NCI-H2196 treated with DMSO at 0.1 percent for 48 hours (cell line): ENCODE measurements at regions not wholly inside any gene's neighbourhood (a gene's known extent, or its start where the extent isn't known, plus 50 kb on each side); places are given as distances from the start of the nearest gene placed in this dataset.
"Not testable (repeated sequence)": the region's sequence is repeated elsewhere in the genome, so short reads cannot be mapped to it uniquely, and the experiment has no call there.

ENCODE experiments used
- DNase-seq: peaks from one replicate; lab custom pipeline; 2025; ENCODE audit not compliant: unreplicated experiment; lab: John Stamatoyannopoulos, UW

GRCh38 chr17:71495420-71495819, 625.4 kb upstream of the SOX9 start:
- no peak for DNase-seq

- DNase-seq = no peak
Observed at GRCh38 chr17:71496552-71496951, 624.3 kb upstream of the SOX9 start.

GRCh38 chr17:71500761-71501555, 619.9 kb upstream of the SOX9 start:
- DNase-seq = no peak

- no peak for DNase-seq
Observed at GRCh38 chr17:71501711-71502110, 619.1 kb upstream of the SOX9 start.

- no peak for DNase-seq
Observed at GRCh38 chr17:71502443-71502842, 618.4 kb upstream of the SOX9 start.

GRCh38 chr17:71503710-71504465, 616.9 kb upstream of the SOX9 start:
- no peak for DNase-seq

GRCh38 chr17:71505200-71505599, 615.6 kb upstream of the SOX9 start:
- no peak for DNase-seq

- no peak for DNase-seq
Observed at GRCh38 chr17:71505981-71506380, 614.8 kb upstream of the SOX9 start.

- DNase-seq = no peak
Observed at GRCh38 chr17:71511266-71511995, 609.4 kb upstream of the SOX9 start.

GRCh38 chr17:71513725-71514124, 607.1 kb upstream of the SOX9 start:
- DNase-seq = not testable (repeated sequence)

GRCh38 chr17:71516149-71516548, 604.7 kb upstream of the SOX9 start:
- no peak for DNase-seq

- no peak for DNase-seq
Observed at GRCh38 chr17:71519285-71519684, 601.5 kb upstream of the SOX9 start.

- DNase-seq = no peak
Observed at GRCh38 chr17:71521724-71522123, 599.1 kb upstream of the SOX9 start.

- no peak for DNase-seq
Observed at GRCh38 chr17:71522383-71522782, 598.4 kb upstream of the SOX9 start.

- no peak for DNase-seq
Observed at GRCh38 chr17:71527311-71527710, 593.5 kb upstream of the SOX9 start.

GRCh38 chr17:71528210-71528609, 592.6 kb upstream of the SOX9 start:
- DNase-seq = no peak

- no peak for DNase-seq
Observed at GRCh38 chr17:71530248-71530647, 590.6 kb upstream of the SOX9 start.

- no peak for DNase-seq
Observed at GRCh38 chr17:71535321-71535720, 585.5 kb upstream of the SOX9 start.

GRCh38 chr17:71546419-71546818, 574.4 kb upstream of the SOX9 start:
- no peak for DNase-seq

- DNase-seq = no peak
Observed at GRCh38 chr17:71547904-71548303, 572.9 kb upstream of the SOX9 start.

GRCh38 chr17:71548540-71549190, 572.2 kb upstream of the SOX9 start:
- no peak for DNase-seq
